Fibroblast of pulmonary artery (primary cell): ENCODE measurements at regions not wholly inside any gene's neighbourhood (a gene's known extent, or its start where the extent isn't known, plus 50 kb on each side); places are given as distances from the start of the nearest gene placed in this dataset.
"Not testable (repeated sequence)": the region's sequence is repeated elsewhere in the genome, so short reads cannot be mapped to it uniquely, and the experiment has no call there.

Experiments used
- DNase-seq: peaks from one replicate; pipeline ENCODE4 v3.0.0-alpha.2; 2010; ENCODE audit warnings: low read depth
- H3K4me3 ChIP-seq: replicated peaks from 2 replicates; pipeline ENCODE4 v1.5.1; 2011; ENCODE audit warnings: low read depth, mild to moderate bottlenecking, control low read depth, low read length, moderate library complexity
- CTCF ChIP-seq: IDR thresholded peaks from 2 replicates; pipeline ENCODE4 v1.5.1; 2011; ENCODE audit warnings: mild to moderate bottlenecking, control low read depth, low read length, inconsistent platforms; ENCODE audit errors: missing control alignments

- no peak for TF ChIP-seq CTCF
- no peak for DNase-seq
- no peak overlapping the region for H3K4me3 ChIP-seq
These were observed 1084.3 kb downstream of the TMEM121 start for GRCh38 chr14:106610691-106611090.

DNA sequence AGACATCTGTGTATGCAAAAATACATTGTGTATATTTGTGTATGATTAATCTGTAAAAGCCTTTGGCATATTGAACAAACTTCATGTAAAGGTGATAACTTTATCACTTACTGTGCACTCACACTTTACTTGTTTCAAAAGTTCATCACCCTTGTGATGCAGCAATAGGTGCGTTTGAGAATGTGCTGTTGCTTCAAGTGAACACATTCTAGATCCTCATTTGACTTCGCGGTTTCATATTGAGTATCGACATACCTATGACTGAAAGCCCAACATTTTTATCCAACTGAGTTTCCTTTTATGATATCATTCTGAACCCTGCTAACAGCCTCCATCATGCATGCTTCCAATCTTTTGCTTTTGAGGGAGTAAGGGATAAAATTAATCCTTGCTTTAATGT is 1086.9 kb downstream of the TMEM121 start:
- no peak for TF ChIP-seq CTCF
- no peak overlapping the region for H3K4me3 ChIP-seq
- DNase-seq: no peak

GRCh38 chr14:106618471-106618951 is 1092.1 kb downstream of the TMEM121 start:
- DNase-seq, H3K4me3 ChIP-seq: not testable (repeated sequence)

- no peak for DNase-seq
- H3K4me3 ChIP-seq: no peak overlapping the region
- TF ChIP-seq CTCF: no peak
These were observed 1093.2 kb downstream of the TMEM121 start for GRCh38 chr14:106619606-106620005.

GRCh38 chr14:106620368-106620767 is 1094.0 kb downstream of the TMEM121 start:
- no peak for DNase-seq

DNA sequence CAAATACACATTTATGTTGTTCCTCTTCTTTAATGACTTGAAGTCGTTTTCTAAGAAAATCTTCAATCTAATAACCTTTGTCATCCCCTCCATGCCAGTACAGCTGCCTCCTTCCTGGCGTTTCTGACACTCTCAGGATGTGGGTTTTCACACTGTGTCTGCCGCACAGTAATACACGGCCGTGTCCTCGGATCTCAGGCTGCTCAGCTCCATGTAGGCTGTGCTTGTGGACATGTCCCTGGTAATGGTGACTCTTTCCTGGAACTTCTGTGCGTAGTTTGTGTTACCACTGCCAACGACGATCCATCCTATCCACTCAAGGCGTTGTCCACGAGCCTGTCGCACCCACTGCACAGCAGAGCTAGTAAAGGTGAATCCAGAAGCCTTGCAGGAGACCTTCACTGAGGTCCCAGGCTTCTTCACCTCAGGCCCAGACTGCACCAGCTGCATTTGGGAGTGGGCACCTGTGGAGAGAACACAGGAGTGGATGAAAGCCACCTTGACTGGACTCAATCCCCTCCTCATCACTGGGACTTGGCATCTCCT is 1095.9 kb downstream of the TMEM121 start:
- DNase-seq: no peak
- no peak overlapping the region for H3K4me3 ChIP-seq
- no peak for TF ChIP-seq CTCF

More at GRCh38 chr14:106620368-106620767, 1094.0 kb downstream of the TMEM121 start:
- H3K4me3 ChIP-seq: no peak overlapping the region
- no peak for TF ChIP-seq CTCF

- no peak overlapping the region for H3K4me3 ChIP-seq
- DNase-seq: no peak
- no peak for TF ChIP-seq CTCF
These were observed 1098.8 kb downstream of the TMEM121 start for GRCh38 chr14:106625186-106625585.

DNA sequence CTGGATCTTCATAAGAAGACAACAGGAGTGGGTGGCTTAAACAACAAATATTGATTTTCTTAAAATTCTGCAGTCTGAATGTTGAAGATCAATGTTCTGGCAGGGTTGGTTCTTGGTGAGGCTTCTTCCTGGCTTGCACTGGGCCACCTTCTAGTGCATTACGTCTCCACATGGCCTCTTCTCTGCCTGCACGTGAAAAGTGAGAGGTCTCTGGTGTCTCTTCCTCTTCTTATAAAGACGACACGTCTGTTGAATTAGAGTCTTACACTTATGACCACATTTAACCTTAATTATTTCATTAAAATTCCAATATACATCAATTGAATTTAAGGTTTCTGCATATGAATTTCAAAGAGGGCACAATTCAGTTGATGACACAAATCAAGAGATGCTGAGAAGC is 1100.1 kb downstream of the TMEM121 start:
- not testable (repeated sequence) for DNase-seq

DNA sequence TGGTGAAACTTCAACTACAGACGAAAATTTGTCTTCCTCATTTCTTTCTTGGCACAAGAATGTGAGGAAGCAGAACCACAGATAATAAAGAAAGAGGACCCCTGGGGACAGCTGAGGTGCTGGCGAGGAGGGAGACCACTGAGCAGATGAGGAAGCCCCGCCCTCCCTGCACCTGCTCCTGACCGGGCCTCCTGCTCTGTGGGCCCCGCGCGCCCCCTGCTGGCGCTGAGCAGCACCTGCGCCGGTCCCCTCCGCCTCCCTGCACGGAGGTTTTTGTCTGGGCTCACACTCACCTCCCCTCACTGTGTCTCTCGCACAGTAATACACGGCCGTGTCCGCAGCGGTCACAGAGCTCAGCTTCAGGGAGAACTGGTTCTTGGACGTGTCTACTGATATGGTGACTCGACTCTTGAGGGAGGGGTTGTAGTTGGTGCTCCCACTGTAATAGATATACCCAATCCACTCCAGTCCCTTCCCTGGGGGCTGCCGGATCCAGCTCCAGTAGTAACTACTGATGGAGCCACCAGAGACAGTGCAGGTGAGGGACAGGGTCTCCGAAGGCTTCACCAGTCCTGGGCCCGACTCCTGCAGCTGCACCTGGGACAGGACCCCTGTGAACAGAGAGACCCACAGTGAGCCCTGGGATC is 1100.7 kb downstream of the TMEM121 start:
- not testable (repeated sequence) for H3K4me3 ChIP-seq, DNase-seq

More for the DNA sequence above, 1100.1 kb downstream of the TMEM121 start:
- not testable (repeated sequence) for H3K4me3 ChIP-seq
